Jurkat, Clone E6-1 (cell line): ENCODE measurements at regions not wholly inside any gene's neighbourhood (a gene's known extent, or its start where the extent isn't known, plus 50 kb on each side); places are given as distances from the start of the nearest gene placed in this dataset.
"Not testable (repeated sequence)": the region's sequence is repeated elsewhere in the genome, so short reads cannot be mapped to it uniquely, and the experiment has no call there.

Experiments
- DNase-seq: peaks from one replicate; pipeline ENCODE4 v3.0.0-alpha.2; 2011; ENCODE audit warnings: low read depth, low spot score
- H3K4me3 ChIP-seq: 2 replicates; pipeline ENCODE4 v1.5.1; 2011; ENCODE audit warnings: mild to moderate bottlenecking, low read length, control low read depth, moderate library complexity

DNA sequence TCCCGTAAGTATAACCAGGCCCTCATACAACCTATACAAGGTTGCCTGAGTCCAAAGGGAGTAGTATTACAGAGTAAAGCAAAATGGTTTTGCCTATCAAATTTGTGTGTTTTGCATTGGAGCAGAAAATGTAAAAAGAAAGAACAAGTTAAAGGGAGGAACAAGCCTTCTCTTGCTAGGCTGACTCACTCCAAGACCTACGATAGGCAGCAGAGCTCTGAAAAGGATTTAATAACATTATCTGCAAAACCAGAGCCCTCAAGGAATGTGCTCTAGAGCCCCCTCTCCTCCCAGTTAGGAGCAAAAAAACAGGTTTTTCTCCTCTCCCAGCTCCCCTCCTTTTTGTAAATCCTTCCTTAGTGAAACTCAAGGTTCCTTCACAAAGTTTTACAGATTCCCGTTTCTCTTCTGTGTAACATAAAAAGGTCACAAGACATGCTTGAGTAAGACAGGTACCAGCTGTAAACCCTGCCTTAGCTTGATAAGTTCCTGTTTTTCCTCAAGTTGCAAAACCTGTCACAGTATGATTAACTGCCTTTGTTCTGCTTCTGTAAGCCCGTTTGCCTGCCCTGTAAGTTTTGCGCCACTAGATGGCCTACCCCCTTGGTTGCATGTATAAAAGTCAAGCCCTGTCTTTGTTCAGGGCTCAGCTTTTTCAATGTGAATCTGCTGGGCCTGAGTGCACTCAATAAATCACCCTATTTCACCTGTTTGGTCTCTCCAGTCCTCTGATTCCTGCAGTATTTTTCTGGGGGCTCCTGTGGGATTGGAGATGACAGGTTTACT is 498.2 kb downstream of the KCNA4 start:
- peak; percentile 33 for DNase-seq
- no peak overlapping the region for H3K4me3 ChIP-seq

DNA sequence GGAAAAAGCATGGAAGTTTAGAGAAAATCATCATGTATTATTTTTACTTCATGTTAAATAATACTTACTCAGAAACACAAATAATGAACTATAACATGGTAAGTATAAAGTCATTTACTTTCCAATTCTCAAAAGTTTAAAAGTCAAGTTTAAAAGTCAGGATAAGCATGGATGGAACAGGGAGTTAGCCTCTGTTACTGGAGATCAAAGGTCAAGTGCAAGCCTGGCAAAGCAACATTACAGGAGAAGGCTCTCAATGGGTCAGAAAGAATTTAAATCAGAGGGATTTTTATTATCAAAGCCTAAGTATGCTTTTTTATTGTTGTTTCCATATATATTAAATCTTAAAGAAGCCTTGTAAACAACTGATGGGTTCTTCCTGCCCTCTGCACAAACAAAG is 505.4 kb downstream of the KCNA4 start:
- no peak for DNase-seq
- H3K4me3 ChIP-seq = no peak overlapping the region

DNA sequence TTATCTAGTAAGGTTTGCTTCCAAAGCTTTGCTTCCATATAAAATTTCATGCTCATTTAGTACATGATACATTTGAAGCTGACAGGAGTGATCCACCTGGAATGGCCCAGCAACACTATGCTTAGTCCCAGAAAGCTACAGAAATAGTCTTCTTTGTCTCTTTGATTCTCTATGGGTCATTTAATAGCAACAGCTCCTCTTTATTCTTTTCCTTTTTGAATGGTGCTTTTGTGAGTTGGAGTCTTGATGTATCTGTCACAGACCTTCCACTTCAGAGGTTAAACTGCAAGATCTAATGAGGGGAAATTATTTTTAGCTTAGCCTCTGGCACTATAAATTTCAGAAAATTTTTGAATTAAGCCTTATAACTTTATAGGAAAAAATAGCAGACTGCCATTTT is 509.5 kb downstream of the KCNA4 start:
- no peak for DNase-seq
- no peak overlapping the region for H3K4me3 ChIP-seq

DNA sequence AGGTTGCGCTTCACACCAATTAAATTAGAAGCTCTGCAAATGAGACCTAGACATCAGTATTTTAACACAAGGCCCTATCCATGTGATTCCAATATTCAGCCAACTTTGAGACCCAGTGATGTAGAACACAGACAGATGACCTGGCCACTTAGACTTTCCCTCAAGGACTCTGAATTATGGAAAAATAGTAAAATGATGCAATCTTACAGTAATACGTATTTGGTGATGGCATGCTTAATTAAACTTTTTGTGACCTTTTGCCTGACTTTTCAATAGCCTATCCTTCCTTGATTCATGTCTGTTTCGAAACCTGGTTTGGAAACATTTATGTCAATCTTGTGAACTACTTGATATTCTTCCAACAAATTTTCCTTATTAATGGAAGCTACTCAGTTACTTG is 521.2 kb downstream of the KCNA4 start:
- DNase-seq = no peak
- H3K4me3 ChIP-seq = no peak overlapping the region

DNA sequence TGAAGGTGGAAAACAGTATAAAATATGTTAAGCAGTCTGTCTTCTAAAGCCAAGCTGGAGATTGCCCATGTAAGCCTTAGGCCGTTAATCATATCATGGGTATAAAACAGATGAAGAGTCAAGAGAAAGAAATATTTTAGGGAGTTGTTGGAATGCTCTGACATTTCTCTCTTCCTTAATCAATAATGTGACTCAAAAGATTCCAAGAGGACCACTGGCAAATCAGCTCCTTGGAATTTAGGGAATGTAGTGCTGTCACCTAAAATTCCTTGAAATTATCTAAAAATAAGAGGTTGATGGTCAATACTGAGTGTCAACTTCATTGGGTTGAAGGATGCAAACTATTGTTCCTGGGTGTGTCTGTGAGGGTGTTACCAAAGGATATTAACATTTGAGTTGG is 525.9 kb downstream of the KCNA4 start:
- no peak overlapping the region for H3K4me3 ChIP-seq
- no peak for DNase-seq

DNA sequence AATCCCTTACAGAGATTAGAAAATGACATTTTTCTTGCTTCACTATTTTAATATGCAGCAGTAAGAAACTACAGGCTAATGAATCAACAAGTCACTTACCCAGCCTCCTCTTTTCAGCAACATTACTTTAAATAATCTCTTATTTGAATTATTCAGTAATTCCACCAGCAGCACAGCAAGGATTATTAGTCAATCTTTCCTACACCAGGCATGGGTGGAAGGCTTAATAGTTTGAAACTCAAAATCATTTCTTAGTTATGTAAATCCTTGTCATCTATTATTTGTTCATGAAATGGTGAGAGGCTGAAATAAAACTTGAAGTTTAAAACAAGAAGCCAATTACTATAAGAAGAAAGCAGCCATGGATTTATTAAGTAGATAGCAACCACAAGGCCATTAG is 530.5 kb downstream of the KCNA4 start:
- DNase-seq = no peak
- H3K4me3 ChIP-seq = no peak overlapping the region

GRCh38 chr11:29485641-29486040 is 531.2 kb downstream of the KCNA4 start:
- no peak for DNase-seq
- H3K4me3 ChIP-seq = no peak overlapping the region

DNA sequence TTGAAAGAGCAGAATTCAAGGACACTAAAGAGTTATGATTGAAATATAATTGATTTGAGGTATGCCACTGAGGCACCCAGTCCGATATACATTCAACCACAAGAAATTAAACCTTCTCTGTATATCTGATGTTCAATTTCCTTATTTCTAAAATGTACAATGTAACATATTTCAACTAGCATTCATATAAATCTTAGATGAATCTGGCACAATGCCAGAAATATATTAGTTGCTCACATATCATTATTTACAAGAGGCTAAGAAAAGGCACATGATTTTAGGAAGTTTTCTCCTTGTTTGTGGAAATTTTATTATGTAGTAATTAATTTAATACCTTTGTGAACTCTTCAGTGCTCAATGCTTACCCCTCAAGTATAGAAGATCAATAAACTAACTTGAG is 532.3 kb downstream of the KCNA4 start:
- no peak overlapping the region for H3K4me3 ChIP-seq
- DNase-seq = no peak

DNA sequence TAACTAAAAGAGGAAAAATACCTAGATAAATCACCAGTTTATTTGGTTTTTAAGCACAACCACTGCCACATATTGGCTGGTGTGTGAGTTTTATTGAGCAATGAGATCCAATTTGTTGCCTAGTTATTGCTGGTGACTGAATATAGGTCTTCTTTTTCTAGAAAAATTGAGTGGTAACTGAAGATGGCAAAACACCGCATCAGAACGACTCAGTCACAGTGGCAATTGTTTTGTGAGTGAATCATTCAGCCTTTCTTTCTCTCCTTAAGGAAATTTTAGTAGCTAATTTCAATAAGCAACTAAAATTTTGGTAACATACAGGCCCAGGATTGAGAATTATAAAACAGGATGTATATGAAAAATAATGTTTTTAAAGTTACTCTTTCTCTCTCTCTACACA is 533.0 kb downstream of the KCNA4 start:
- no peak for DNase-seq
- H3K4me3 ChIP-seq = no peak overlapping the region

GRCh38 chr11:29482510-29482909 is 534.3 kb downstream of the KCNA4 start:
- H3K4me3 ChIP-seq = no peak overlapping the region
- DNase-seq = no peak

DNA sequence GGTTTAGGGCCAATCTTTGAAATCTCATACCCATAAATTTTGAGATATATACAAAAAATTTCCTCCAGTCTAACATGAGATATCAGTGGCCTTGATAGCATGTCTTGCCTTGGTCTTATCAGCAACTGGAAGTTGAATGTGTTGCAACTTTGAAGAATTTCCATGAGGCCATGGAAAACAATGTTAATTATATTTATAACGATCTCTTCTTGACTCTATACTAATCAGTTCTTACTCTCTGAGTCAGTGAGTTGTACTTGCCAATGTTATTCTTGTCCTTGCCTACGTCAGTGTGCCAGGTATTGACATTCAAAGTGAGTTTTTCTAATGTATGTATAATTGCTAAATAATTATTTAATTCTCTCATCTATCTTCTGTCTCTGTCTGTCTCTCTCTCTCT is 535.1 kb downstream of the KCNA4 start:
- no peak overlapping the region for H3K4me3 ChIP-seq

GRCh38 chr11:29480981-29481380 is 535.8 kb downstream of the KCNA4 start:
- H3K4me3 ChIP-seq = no peak overlapping the region
- no peak for DNase-seq

More for the DNA sequence above, 535.1 kb downstream of the KCNA4 start:
- no peak for DNase-seq

- H3K4me3 ChIP-seq = no peak overlapping the region
- no peak for DNase-seq
These were observed 558.6 kb downstream of the KCNA4 start for GRCh38 chr11:29458252-29458651.

- H3K4me3 ChIP-seq = no peak overlapping the region
- no peak for DNase-seq
These were observed 564.7 kb downstream of the KCNA4 start for GRCh38 chr11:29452146-29452545.

DNA sequence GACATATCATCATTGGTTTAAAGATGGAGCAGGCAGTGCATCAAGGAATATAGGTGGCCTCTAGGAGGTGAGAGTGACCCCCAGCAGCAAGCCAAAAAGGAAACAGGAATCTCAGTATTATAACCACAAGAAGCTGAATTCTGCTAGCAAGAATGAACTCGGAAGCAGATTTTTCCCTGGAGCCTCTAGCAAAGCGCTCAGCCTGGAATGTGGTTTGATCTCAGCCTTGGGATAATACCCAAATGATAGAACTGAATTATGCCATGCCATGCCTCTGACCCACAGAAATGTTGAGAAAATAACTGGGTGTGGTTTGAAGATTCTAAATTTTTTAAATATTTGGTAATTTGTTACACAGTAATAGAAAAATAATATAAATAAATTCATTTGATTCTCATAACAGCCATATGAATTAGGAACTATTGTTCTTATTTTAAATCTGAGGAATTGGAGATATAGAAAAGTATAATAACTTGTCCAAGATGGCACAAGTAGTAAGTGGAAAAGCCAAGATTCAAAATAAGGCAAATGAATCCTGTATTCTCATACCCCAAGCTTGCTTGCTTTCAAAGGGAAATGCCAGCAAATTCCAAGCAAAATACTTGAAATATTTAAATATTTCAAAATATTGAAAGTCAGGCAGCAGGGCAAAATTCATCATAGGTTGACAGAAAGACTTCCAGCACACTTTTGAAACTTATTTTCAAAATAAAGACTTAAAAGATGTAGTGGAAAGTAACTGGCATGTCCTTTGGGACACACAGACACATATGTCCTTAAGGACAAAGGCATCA is 567.4 kb downstream of the KCNA4 start:
- DNase-seq = no peak
- no peak overlapping the region for H3K4me3 ChIP-seq

DNA sequence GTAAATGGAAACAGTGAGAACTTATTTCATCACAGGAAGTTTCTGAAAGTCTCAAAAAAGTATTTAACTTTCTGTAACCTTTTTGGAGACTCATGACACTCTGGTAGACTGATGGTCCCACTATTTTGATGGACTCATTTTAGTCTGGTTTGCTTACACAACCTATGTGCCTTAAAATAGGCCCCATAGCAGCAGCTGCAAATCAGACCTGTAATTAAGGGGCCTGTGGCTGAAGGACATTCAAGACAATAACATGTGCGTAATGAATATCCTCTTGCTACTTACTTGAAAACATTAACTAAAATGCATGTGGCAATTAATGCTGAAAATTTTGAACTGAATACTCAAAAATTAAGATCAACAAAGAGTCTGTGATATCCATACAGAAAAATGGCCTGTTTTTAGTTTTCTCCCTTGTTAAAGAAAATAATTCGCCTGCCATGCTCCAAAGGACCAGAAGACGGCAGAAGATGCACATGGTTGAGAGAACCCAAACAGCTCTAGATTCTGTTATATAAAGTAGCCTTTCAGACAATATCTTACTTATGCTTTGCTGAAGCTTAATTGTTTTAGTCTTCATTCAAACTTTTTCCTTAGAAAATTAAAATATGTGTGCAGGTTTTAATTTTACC is 568.5 kb downstream of the KCNA4 start:
- no peak overlapping the region for H3K4me3 ChIP-seq
- peak; percentile 18 for DNase-seq

GRCh38 chr11:29447821-29448220 is 569.0 kb downstream of the KCNA4 start:
- no peak overlapping the region for H3K4me3 ChIP-seq
- DNase-seq = no peak

DNA sequence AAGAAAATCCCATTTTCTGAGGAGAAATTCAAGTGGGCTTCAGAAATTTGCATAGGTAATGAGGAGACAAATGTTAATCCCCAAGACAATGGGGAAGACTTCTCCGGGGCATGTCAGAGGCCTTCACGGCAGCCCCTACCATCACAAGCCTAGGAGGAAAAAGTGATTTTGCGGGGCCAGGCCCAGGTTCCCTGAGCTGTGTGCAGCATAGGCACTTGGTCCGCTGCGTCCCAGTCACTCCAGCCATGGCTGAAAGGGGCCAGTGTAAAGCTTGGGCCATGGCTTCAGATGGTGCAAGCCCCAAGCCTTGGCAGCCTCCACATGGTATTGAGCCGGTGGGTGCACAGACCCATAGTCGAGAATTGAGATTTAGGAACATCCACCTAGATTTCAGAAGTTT is 570.7 kb downstream of the KCNA4 start:
- no peak overlapping the region for H3K4me3 ChIP-seq
- no peak for DNase-seq

- DNase-seq, H3K4me3 ChIP-seq: not testable (repeated sequence)
These were observed 571.6 kb downstream of the KCNA4 start for GRCh38 chr11:29445191-29445590.

GRCh38 chr11:29438815-29439214 is 578.0 kb downstream of the KCNA4 start:
- DNase-seq = no peak
- no peak overlapping the region for H3K4me3 ChIP-seq
